ENCODE measurements at regions not wholly inside any gene's neighbourhood (a gene's known extent, or its start where the extent isn't known, plus 50 kb on each side); places are given as distances from the start of the nearest gene placed in this dataset.

- no peak overlapping the region for H3K27ac ChIP-seq (ENCODE audit: extremely low read length, insufficient read depth, low read length)
Measured at GRCh38 chr21:41562101-41563000, 54.4 kb upstream of the TMPRSS2 start.

GRCh38 chr21:41561701-41562100 lies 53.7 kb upstream of the TMPRSS2 start:
- intact Hi-C loops (cut with micrococcal nuclease; ENCODE audit: unreplicated experiment): no loop called here
- DNase-seq (ENCODE audit: low spot score) (no peak), ATAC-seq (no peak), FAIRE-seq (no peak)
- H3K9me3 ChIP-seq (ENCODE audit: low read length): no peaks in the 10 kb centered on the region
- H3K4me2 ChIP-seq (ENCODE audit: low read depth, low read length): no peak overlapping the region
- peaks cover 0 to 10% of the 10 kb centered on the region in 2 experiments; a peak in 2 of 5 replicates for H3K27me3 ChIP-seq (ENCODE audit: control insufficient read depth in 1 of 2, insufficient read depth in 2 of 2, low read length in 2 of 2)
- no peak overlapping the region for H3K4me3 ChIP-seq (replicated peaks in 1 of 3; ENCODE audit: insufficient read depth in 1 of 3, low read depth in 2 of 3, low read length in 3 of 3)
- in situ Hi-C loops (cut with HindIII; ENCODE audit: extremely low pct_ligation_motif_present, low pct_unique_long_range_greater_than_20kb): no loop called here
- no peaks in the 10 kb centered on the region for H3K36me3 ChIP-seq (replicated peaks in 1 of 2; ENCODE audit: control insufficient read depth in 1 of 2, insufficient read depth in 2 of 2, low read length in 2 of 2)
- ChIA-PET POLR2A (no interaction called here), CTCF (ENCODE audit: low intra/inter-chr PET ratio, low total read pairs) (no interaction called here)
- WGBS (ENCODE audit: low lambda C conversion rate): 38% methylated on average over 4 of the region's 4 CpGs
- BruUV-seq (replicated peaks): no TSS peak
- no peak overlapping the region for H2AFZ ChIP-seq (ENCODE audit: low read length)
- H3K9ac ChIP-seq (ENCODE audit: insufficient read depth, low read depth, low read length): no peak overlapping the region
- H3K4me1 ChIP-seq (ENCODE audit: insufficient read depth, low read length): peaks cover 23% of the 10 kb centered on the region
- no peaks in the 10 kb centered on the region for H4K20me1 ChIP-seq (ENCODE audit: insufficient read depth, low read length)
- H3K27ac ChIP-seq (ENCODE audit: extremely low read length, insufficient read depth, low read length): no peak overlapping the region
- no peaks in the 10 kb centered on the region for H3K79me2 ChIP-seq (ENCODE audit: insufficient read depth, low read length)
- TF ChIP-seq ZNF83 (CRISPR knock-in tag; IDR thresholded peaks at IDR 0.05; ENCODE audit: borderline replicate concordance) (no peak), ZNF512B (CRISPR knock-in tag; IDR thresholded peaks at IDR 0.05; ENCODE audit: borderline replicate concordance) (no peak), ZNF276 (CRISPR knock-in tag; IDR thresholded peaks at IDR 0.05; ENCODE audit: low read depth) (no peak), PCBP1 (IDR thresholded peaks at IDR 0.05; ENCODE audit: borderline replicate concordance, low read depth, low read length) (no peak)

More at GRCh38 chr21:41562101-41563000, 54.4 kb upstream of the TMPRSS2 start:
- H3K27me3 ChIP-seq (ENCODE audit: control insufficient read depth in 1 of 2, insufficient read depth in 2 of 2, low read length in 2 of 2): peaks cover 0 to 10% of the 10 kb centered on the region in 2 experiments; a peak in 2 of 5 replicates
- ATAC-seq: no peak; the same call in 2 of the 3 replicates
- no peaks in the 10 kb centered on the region for H3K36me3 ChIP-seq (replicated peaks in 1 of 2; ENCODE audit: control insufficient read depth in 1 of 2, insufficient read depth in 2 of 2, low read length in 2 of 2)
- 66% methylated on average over 15 of the region's 26 CpGs for WGBS (ENCODE audit: low lambda C conversion rate)
- FAIRE-seq: no peak
- no peak for DNase-seq (ENCODE audit: low spot score)
- ChIA-PET POLR2A (no interaction called here), CTCF (ENCODE audit: low intra/inter-chr PET ratio, low total read pairs) (no interaction called here)
- in situ Hi-C loops (cut with HindIII; ENCODE audit: extremely low pct_ligation_motif_present, low pct_unique_long_range_greater_than_20kb): no loop called here
- no peaks in the 10 kb centered on the region for H4K20me1 ChIP-seq (ENCODE audit: insufficient read depth, low read length)
- H3K4me2 ChIP-seq (ENCODE audit: low read depth, low read length): no peak overlapping the region
- H3K79me2 ChIP-seq (ENCODE audit: insufficient read depth, low read length): no peaks in the 10 kb centered on the region
- no peak overlapping the region for H2AFZ ChIP-seq (ENCODE audit: low read length)
- no peak overlapping the region for H3K4me3 ChIP-seq (replicated peaks in 1 of 3; ENCODE audit: insufficient read depth in 1 of 3, low read depth in 2 of 3, low read length in 3 of 3)
- BruUV-seq (replicated peaks): no TSS peak
- intact Hi-C loops (cut with micrococcal nuclease; ENCODE audit: unreplicated experiment): no loop called here
- H3K4me1 ChIP-seq (ENCODE audit: insufficient read depth, low read length): peaks cover 19% of the 10 kb centered on the region
- H3K9me3 ChIP-seq (ENCODE audit: low read length): no peaks in the 10 kb centered on the region
- H3K9ac ChIP-seq (ENCODE audit: insufficient read depth, low read depth, low read length): no peak overlapping the region
- TF ChIP-seq MTERF4 (CRISPR knock-in tag; IDR thresholded peaks at IDR 0.05) (no peak), ZFYVE20 (CRISPR knock-in tag; IDR thresholded peaks at IDR 0.05; ENCODE audit: borderline replicate concordance, low read depth) (no peak), NFATC3 (CRISPR knock-in tag; IDR thresholded peaks at IDR 0.05) (no peak), HOXA9 (CRISPR knock-in tag; IDR thresholded peaks at IDR 0.05; ENCODE audit: borderline replicate concordance) (no peak)

Measured in HepG2 (cell line).